HCT116 (cell line): ENCODE measurements at regions not wholly inside any gene's neighbourhood (a gene's known extent, or its start where the extent isn't known, plus 50 kb on each side); places are given as distances from the start of the nearest gene placed in this dataset.

Source experiments
- ATAC-seq: fragments of 200-7000 bp; cut with Tn5 transposase; 2 replicates; pipeline ENCODE4 v1.9.1; 2020; ENCODE audit warnings: mild to moderate bottlenecking, moderate library complexity
- BruUV-seq: library from RNA; stranded (reverse); fragments of 400-500 nt; replicated peaks from 2 replicates; lab custom pipeline; 2021; lab: Mats Ljungman, UMichigan
- CTCF ChIA-PET: fragments of 300-600 bp; sonication (Branson Sonifier 250); formaldehyde crosslinking; loops from one replicate; lab custom pipeline; 2021; ENCODE audit warnings: antibody characterized with exemption; lab: Charles Lee
- POLR2A ChIA-PET: fragments of 300-600, 350-600 bp; sonication (Branson Sonifier 250); formaldehyde crosslinking; loops from one replicate; lab custom pipeline; 2021; ENCODE audit warnings: antibody characterized with exemption; lab: Charles Lee
- RAD21 ChIA-PET, 2 experiments: fragments of 300-600 bp; sonication (Branson Sonifier 250); formaldehyde crosslinking; loops; one replicate each; lab custom pipeline; 2023; ENCODE audit warnings: low total read pairs in 2 of 2; ENCODE audit not compliant: uncharacterized antibody in 2 of 2, unreplicated experiment in 2 of 2, low non-redundant PET in 1 of 2; lab: Charles Lee
- DNase-seq: peaks from one replicate; pipeline ENCODE4 v3.0.0-alpha.2; 2010; ENCODE audit warnings: low read depth, low spot score
- H2AFZ ChIP-seq: fragments of 200-600 bp; shearing (Covaris generic), sonication (generic); 2 replicates; pipeline ENCODE4 v1.6.1; 2017; ENCODE audit warnings: low read depth, mixed run types, mixed read lengths, antibody characterized with exemption, low read length; ENCODE audit not compliant: poor library complexity, severe bottlenecking
- H3K27ac ChIP-seq: 2 replicates; pipeline ENCODE4 v1.5.1; 2012; ENCODE audit warnings: low read depth, low read length
- H3K27me3 ChIP-seq: fragments of 200-600 bp; sonication (generic); 2 replicates; pipeline ENCODE4 v1.6.1; 2016; ENCODE audit warnings: mixed run types, low read length, mixed read lengths; ENCODE audit not compliant: insufficient read depth
- H3K36me3 ChIP-seq, 2 experiments: fragments of 200-500 bp in 1 of 2; fragments of 200-600 bp in 1 of 2; sonication (Bioruptor generic) in 1 of 2; sonication (generic) in 1 of 2; 2 replicates each; pipeline versions ENCODE4 v1.5.1 to v1.6.1; 2014 to 2016; ENCODE audit warnings: low read length in 2 of 2, inconsistent platforms in 1 of 2, mixed read lengths in 1 of 2, mixed run types in 1 of 2; ENCODE audit not compliant: insufficient read depth in 2 of 2, control insufficient read depth in 1 of 2
- H3K4me1 ChIP-seq, 2 experiments: fragments of 200-600 bp in 1 of 2; sonication (generic) in 1 of 2; 2 replicates each; pipeline versions ENCODE4 v1.5.1 to v1.6.1; 2012 to 2017; ENCODE audit warnings: low read length in 2 of 2, inconsistent platforms in 1 of 2, mild to moderate bottlenecking in 1 of 2, mixed read lengths in 1 of 2, mixed run types in 1 of 2, moderate library complexity in 1 of 2; ENCODE audit not compliant: insufficient read depth in 2 of 2, control insufficient read depth in 1 of 2
- H3K4me2 ChIP-seq: fragments of 200-600 bp; sonication (generic); 2 replicates; pipeline ENCODE4 v1.6.1; 2017; ENCODE audit warnings: mixed run types, low read length, mixed read lengths
- H3K4me3 ChIP-seq, 2 experiments: fragments of 200-600 bp in 1 of 2; sonication (generic) in 1 of 2; replicated peaks in 1 of 2; 2 replicates each; pipeline ENCODE4 v1.5.1; 2011 to 2016; ENCODE audit warnings: low read length in 2 of 2, control low read depth in 1 of 2, low read depth in 1 of 2, mild to moderate bottlenecking in 1 of 2, mixed read lengths in 1 of 2, mixed run types in 1 of 2
- H3K79me2 ChIP-seq: fragments of 200-600 bp; sonication (generic); 2 replicates; pipeline ENCODE4 v1.6.1; 2017; ENCODE audit warnings: mild to moderate bottlenecking, mixed run types, low read length, moderate library complexity, mixed read lengths; ENCODE audit not compliant: insufficient read depth
- H3K9ac ChIP-seq: fragments of 200-600 bp; sonication (generic); 2 replicates; pipeline ENCODE4 v1.6.1; 2016; ENCODE audit warnings: low read length, mixed read lengths
- H3K9me2 ChIP-seq: fragments of 200-600 bp; sonication (generic), shearing (Covaris generic); 2 replicates; pipeline ENCODE4 v1.6.1; 2017; ENCODE audit warnings: mixed run types, mild to moderate bottlenecking, moderate library complexity; ENCODE audit not compliant: insufficient read depth
- H3K9me3 ChIP-seq, 2 experiments: fragments of 200-500 bp in 1 of 2; fragments of 200-600 bp in 1 of 2; sonication (Bioruptor generic) in 1 of 2; sonication (generic) in 1 of 2; 2 replicates each; pipeline ENCODE4 v1.6.1; 2014 to 2017; ENCODE audit warnings: low read length in 2 of 2, mixed read lengths in 2 of 2, inconsistent platforms in 1 of 2, low read depth in 1 of 2, mild to moderate bottlenecking in 1 of 2, mixed run types in 1 of 2, moderate library complexity in 1 of 2; ENCODE audit not compliant: control insufficient read depth in 1 of 2, insufficient read depth in 1 of 2
- H4K20me1 ChIP-seq: fragments of 200-600 bp; sonication (generic), shearing (Covaris generic); 2 replicates; pipeline ENCODE4 v1.6.1; 2017; ENCODE audit warnings: mixed run types, mild to moderate bottlenecking, moderate library complexity; ENCODE audit not compliant: insufficient read depth
- ELF1 ChIP-seq: IDR thresholded peaks from 2 replicates; pipeline ENCODE4 v1.6.1; 2012; ENCODE audit warnings: low read depth, borderline replicate concordance
- EZH2phosphoT487 ChIP-seq: fragments of 200-600 bp; IDR thresholded peaks from 2 replicates; pipeline ENCODE4 v1.6.1; 2018; ENCODE audit warnings: antibody characterized with exemption, borderline replicate concordance
- FOSL1 ChIP-seq: IDR thresholded peaks from 2 replicates; pipeline ENCODE4 v1.6.1; 2012; ENCODE audit warnings: low read depth
- JUND ChIP-seq: IDR thresholded peaks from 2 replicates; pipeline ENCODE4 v1.6.1; 2012
- POLR2AphosphoS5 ChIP-seq: IDR thresholded peaks from 2 replicates; pipeline ENCODE4 v1.6.1; 2011; ENCODE audit warnings: mild to moderate bottlenecking, low read depth, low read length, moderate library complexity
- RAD21 ChIP-seq: IDR thresholded peaks from 2 replicates; pipeline ENCODE4 v1.6.1; 2012; ENCODE audit warnings: low read depth, mild to moderate bottlenecking
- SIN3A ChIP-seq: IDR thresholded peaks from 2 replicates; pipeline ENCODE4 v1.6.1; 2012; ENCODE audit warnings: low read depth
- SP1 ChIP-seq: IDR thresholded peaks from 2 replicates; pipeline ENCODE4 v1.6.1; 2012; ENCODE audit warnings: low read depth
- SRF ChIP-seq: IDR thresholded peaks from 2 replicates; pipeline ENCODE4 v1.6.1; 2012; ENCODE audit warnings: low read depth
- ZNF274 ChIP-seq: fragments of 200-500 bp; sonication (Bioruptor generic); IDR thresholded peaks from 2 replicates; pipeline ENCODE4 v1.6.1; 2014; ENCODE audit warnings: mild to moderate bottlenecking, low read depth, low read length, inconsistent platforms
- intact Hi-C: fragments of 100-400 bp; cut with micrococcal nuclease; formaldehyde crosslinking; loops from 2 replicates; pipeline ENCODE4 v1.10.0; 2022
- TF ChIP-seq, protein P1 (sequence below): IDR thresholded peaks from 2 replicates; pipeline ENCODE4 v1.6.1; 2012
- TF ChIP-seq, protein P2 (sequence below), 3 experiments: fragments of 200-600 bp in 1 of 3; sonication (generic) in 1 of 3; IDR thresholded peaks in 2 of 3; conservative IDR thresholded peaks in 1 of 3; 2 replicates each; pipeline ENCODE4 v1.5.1; 2012 to 2017; ENCODE audit warnings: low read depth in 2 of 3, low read length in 2 of 3, antibody characterized with exemption in 1 of 3, borderline replicate concordance in 1 of 3, control low read depth in 1 of 3, mild to moderate bottlenecking in 1 of 3, mixed read lengths in 1 of 3, mixed run types in 1 of 3, moderate library complexity in 1 of 3; ENCODE audit not compliant: insufficient read depth in 1 of 3
- TF ChIP-seq, protein P3 (sequence below): IDR thresholded peaks from 2 replicates; pipeline ENCODE4 v1.6.1; 2011; ENCODE audit warnings: mild to moderate bottlenecking, low read length, moderate library complexity; ENCODE audit not compliant: insufficient replicate concordance; ENCODE audit errors: extremely low read depth

DNA sequence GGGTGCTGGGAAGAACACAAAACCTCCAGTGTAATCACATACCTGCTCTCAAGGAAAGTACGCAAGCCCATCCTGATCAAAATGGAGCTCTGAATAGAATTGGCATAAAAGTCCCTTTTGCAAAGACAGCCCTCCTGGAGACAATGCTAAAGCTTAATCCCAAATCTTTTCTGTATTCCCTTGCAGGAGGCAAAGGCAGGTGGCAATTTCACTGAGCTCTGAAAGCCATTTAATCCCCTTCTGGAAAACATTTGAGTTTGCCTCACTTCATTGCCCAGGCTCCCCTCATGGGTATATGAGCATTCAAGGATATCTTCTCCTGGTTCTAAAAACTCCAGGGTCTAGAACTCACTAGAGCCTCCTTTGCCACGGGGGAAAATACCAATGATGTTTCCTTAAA lies 310.2 kb upstream of the CNR1 start:
- no peaks in the 10 kb centered on the region for H3K4me1 ChIP-seq
- no peaks in the 10 kb centered on the region for H3K79me2 ChIP-seq
- H3K9me3 ChIP-seq: no peaks in the 10 kb centered on the region
- no peak for ATAC-seq
- POLR2A ChIA-PET: no interaction called here
- no TSS peak for BruUV-seq
- CTCF ChIA-PET: no interaction called here
- H4K20me1 ChIP-seq: no peaks in the 10 kb centered on the region
- no peak overlapping the region for H3K27ac ChIP-seq
- RAD21 ChIA-PET: no interaction called here
- H3K4me3 ChIP-seq: no peak overlapping the region
- no peaks in the 10 kb centered on the region for H3K9me2 ChIP-seq
- no peak overlapping the region for H2AFZ ChIP-seq
- intact Hi-C loops: no loop called here
- peaks cover 5% of the 10 kb centered on the region; the same call in 1 of the 2 replicates for H3K27me3 ChIP-seq
- TF ChIP-seq, protein P1, sequence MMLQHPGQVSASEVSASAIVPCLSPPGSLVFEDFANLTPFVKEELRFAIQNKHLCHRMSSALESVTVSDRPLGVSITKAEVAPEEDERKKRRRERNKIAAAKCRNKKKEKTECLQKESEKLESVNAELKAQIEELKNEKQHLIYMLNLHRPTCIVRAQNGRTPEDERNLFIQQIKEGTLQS: no peak
- TF ChIP-seq ELF1 (no peak), POLR2AphosphoS5 (no peak), JUND (no peak), RAD21 (no peak), FOSL1 (no peak), ZNF274 (no peak), SP1 (no peak), EZH2phosphoT487 (no peak), SIN3A (no peak), SRF (no peak)
- TF ChIP-seq, protein P2, sequence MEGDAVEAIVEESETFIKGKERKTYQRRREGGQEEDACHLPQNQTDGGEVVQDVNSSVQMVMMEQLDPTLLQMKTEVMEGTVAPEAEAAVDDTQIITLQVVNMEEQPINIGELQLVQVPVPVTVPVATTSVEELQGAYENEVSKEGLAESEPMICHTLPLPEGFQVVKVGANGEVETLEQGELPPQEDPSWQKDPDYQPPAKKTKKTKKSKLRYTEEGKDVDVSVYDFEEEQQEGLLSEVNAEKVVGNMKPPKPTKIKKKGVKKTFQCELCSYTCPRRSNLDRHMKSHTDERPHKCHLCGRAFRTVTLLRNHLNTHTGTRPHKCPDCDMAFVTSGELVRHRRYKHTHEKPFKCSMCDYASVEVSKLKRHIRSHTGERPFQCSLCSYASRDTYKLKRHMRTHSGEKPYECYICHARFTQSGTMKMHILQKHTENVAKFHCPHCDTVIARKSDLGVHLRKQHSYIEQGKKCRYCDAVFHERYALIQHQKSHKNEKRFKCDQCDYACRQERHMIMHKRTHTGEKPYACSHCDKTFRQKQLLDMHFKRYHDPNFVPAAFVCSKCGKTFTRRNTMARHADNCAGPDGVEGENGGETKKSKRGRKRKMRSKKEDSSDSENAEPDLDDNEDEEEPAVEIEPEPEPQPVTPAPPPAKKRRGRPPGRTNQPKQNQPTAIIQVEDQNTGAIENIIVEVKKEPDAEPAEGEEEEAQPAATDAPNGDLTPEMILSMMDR (IDR thresholded peaks at IDR 0.05 in 2 of 3, conservative IDR thresholded peaks at IDR 0.05 in 1 of 3; ENCODE audit: borderline replicate concordance in 1 of 3, insufficient read depth in 1 of 3, low read depth in 2 of 3, low read length in 2 of 3): no peak
- TF ChIP-seq, protein P3, sequence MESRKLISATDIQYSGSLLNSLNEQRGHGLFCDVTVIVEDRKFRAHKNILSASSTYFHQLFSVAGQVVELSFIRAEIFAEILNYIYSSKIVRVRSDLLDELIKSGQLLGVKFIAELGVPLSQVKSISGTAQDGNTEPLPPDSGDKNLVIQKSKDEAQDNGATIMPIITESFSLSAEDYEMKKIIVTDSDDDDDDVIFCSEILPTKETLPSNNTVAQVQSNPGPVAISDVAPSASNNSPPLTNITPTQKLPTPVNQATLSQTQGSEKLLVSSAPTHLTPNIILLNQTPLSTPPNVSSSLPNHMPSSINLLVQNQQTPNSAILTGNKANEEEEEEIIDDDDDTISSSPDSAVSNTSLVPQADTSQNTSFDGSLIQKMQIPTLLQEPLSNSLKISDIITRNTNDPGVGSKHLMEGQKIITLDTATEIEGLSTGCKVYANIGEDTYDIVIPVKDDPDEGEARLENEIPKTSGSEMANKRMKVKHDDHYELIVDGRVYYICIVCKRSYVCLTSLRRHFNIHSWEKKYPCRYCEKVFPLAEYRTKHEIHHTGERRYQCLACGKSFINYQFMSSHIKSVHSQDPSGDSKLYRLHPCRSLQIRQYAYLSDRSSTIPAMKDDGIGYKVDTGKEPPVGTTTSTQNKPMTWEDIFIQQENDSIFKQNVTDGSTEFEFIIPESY: no peak
- TF ChIP-seq, all 23 proteins: peak for 0
- Histone ChIP-seq H3K9ac (no peak overlapping the region), H3K36me3 (no peaks in the 10 kb centered on the region), H3K4me2 (no peak overlapping the region)
- DNase-seq: no peak
